Hematopoietic multipotent progenitor cell treated with erythropoietin and hydrocortisone succinate and interleukin-3 and kit ligand, for 17 days (in vitro differentiated cells): ENCODE measurements at regions not wholly inside any gene's neighbourhood (a gene's known extent, or its start where the extent isn't known, plus 50 kb on each side); places are given as distances from the start of the nearest gene placed in this dataset.
"Not testable (repeated sequence)": the region's sequence is repeated elsewhere in the genome, so short reads cannot be mapped to it uniquely, and the experiment has no call there.

ENCODE experiments used
- DNase-seq: peaks from one replicate; pipeline ENCODE4 v3.0.0-alpha.2; 2015; ENCODE audit warnings: low spot score

- DNase-seq: no peak
Observed at GRCh38 chr2:163081754-163082153, 243.2 kb upstream of the KCNH7 start.

GRCh38 chr2:163077241-163077640, 238.7 kb upstream of the KCNH7 start:
- DNase-seq: no peak

DNA sequence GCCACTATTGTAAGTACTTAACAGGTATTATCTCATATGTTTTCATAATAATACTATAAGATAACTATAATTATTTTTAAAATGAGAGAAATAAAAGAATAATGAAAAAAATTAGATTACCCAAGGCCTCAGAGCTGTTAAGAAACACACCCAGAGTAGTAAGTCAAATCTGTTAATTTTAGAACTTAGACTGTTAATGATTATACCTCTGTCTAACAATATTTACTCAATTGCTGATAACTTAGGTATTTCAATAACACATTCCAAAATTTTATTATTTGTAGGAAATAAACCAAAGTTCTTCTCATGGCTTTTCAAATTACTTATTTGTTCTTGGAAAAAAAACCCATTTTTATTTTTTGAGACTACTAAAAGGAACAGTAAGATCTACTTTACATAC, 227.5 kb upstream of the KCNH7 start:
- DNase-seq: no peak

DNA sequence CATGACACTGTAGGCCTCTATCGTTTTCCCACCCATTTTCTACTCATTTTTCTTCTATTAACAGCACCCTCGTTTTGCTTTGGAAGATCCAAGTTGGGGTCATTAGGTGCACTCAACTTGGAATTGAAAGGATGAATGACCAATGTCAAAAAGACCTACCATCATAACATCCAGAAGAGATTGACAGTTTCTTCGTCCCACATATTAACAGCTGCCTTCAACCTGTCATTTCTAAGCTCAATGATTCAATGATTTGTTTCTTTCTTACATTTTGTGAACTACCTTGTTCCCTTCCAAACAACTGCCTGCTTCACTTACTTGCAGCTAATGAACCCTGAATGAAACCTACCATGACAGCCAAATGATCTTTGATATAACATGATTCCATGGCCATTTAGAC, 224.0 kb upstream of the KCNH7 start:
- no peak for DNase-seq

DNA sequence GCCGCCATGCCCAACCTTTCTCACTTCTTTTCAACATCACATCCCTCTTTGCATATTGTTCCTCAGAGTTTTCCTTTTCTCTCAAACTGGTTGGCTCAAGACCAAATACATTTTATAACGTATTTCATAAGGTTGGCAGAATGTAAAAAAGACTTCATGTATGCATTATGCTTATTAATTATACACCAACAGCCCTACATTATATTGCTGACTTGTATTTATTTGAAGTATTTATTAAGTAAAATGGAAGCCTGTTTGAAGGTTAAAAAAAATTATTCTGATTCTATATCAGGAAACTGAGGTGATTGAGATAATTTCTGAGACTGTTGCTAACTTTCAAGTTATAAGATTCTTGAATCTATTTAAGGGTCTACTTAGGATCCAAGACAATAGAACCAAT, 208.0 kb upstream of the KCNH7 start:
- DNase-seq: no peak

- no peak for DNase-seq
Observed at GRCh38 chr2:163045830-163046229, 207.3 kb upstream of the KCNH7 start.

DNA sequence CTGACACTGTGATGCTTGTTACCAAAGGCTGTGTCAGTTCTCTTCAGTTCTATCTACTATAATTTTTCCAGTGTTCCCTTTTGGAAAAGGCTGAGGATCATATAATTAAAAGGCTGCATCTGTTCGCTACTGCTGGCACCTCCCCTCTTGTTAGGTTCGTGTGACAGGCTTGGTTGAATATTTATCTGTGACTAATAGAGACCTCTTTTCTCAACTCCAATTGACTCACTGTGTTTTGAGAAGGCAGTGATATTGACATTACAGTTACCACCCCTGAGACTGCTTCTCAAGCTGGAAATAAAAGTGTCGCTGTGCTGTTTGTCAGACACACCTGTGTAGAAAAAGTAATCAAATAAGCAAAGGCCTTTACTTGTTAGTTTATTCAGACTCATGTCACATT, 205.5 kb upstream of the KCNH7 start:
- no peak for DNase-seq

DNA sequence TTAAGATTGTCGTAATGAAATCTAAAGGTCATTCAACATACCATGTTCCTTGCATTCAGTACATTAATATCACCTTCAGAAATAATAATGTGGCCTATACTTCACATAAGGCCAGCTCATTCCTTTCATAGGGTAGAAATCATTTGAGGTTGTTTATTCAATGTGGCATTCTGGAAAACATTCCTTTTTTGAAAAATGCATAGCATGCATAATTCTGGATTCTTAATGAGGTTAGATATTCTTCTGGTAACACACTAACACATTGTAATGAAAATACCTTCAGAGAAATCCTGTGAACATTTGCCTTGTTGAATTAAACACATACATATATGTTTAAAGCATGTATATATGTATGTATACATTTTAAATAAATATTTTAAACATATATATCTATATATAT, 204.6 kb upstream of the KCNH7 start:
- no peak for DNase-seq

DNA sequence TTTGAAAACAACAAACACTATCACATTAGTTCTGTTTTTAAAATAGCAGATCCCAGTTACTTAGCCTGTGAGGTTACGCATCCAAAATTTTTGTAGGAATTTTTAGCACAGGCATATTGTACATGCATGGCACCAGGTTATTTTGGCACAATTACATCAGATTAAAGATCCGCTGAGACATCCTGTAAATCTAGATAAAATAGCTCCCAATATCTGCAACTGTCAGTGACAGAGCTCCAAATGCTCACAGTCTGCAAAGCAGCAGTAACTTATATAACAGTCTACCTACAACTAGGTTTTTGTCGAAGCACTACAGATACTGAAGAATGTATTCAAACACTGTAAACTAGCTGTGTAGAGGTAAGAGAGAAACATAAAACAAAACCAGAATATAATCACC, 200.7 kb upstream of the KCNH7 start:
- no peak for DNase-seq

GRCh38 chr2:163028807-163029206, 190.2 kb upstream of the KCNH7 start:
- DNase-seq: no peak

DNA sequence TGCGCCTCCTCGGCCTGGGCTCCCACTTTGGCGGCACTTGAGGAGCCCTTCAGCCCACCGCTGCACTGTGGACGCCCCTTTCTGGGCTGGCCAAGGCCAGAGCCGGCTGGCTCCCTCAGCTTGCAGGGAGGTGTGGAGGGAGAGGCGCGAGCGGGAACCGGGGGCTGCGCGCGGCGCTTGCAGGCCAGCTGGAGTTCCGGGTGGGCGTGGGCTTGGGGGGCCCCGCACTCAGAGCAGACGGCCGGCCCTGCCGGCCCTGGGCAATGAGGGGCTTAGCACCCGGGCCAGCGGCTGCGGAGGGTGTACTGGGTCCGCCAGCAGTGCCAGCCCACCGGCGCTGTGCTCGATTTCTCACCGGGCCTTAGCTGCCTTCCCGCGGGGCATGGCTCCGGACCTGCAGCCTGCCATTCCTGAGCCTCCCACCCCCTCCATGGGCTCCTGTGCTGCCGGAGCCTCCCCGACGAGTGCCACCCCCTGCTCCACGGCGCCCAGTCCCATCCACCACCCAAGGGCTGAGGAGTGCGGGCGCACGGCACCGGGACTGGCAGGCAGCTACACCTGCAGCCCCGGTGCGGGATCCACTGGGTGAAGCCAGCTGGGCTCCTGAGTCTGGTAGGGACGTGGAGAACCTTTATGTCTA, 187.7 kb upstream of the KCNH7 start:
- not testable (repeated sequence) for DNase-seq

GRCh38 chr2:163016882-163017281, 178.3 kb upstream of the KCNH7 start:
- not testable (repeated sequence) for DNase-seq

GRCh38 chr2:163011000-163011399, 172.4 kb upstream of the KCNH7 start:
- no peak for DNase-seq

DNA sequence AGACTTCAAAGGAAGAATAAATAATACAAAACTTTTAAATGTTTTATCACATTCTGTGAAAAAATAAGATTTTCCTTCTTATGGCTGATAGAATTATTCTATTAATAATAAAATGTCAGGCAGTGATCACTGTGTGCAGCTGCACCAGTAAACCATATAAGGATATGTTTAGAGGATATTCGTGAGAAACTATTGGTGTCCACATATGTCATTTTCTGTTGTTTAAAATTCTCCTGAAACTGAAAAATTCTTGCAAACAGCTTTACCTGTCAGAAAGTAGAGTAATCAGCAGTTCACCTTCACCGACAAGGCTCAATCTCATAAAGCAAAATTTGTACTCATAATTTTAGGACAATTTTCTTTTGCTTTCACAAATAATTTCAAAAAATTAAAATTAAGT, 170.1 kb upstream of the KCNH7 start:
- no peak for DNase-seq

DNA sequence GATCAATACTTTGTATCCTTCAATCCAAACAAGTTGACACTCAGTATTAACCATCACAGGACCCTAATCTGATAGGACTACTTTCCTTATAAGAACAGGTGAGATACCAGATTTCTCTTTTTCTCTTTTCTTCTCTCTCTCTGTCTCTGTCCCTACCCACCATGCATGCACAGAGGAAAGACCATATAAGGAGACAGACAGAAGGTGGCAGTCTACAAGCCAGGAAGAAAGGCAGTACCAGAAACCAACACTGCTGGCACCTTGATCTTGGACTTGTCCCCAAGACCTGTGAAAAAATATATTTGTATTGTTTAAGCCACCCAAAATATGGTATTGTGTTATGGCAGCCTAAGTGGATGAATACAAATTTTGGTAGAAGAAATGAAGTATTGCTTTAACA, 156.2 kb upstream of the KCNH7 start:
- DNase-seq: no peak

DNA sequence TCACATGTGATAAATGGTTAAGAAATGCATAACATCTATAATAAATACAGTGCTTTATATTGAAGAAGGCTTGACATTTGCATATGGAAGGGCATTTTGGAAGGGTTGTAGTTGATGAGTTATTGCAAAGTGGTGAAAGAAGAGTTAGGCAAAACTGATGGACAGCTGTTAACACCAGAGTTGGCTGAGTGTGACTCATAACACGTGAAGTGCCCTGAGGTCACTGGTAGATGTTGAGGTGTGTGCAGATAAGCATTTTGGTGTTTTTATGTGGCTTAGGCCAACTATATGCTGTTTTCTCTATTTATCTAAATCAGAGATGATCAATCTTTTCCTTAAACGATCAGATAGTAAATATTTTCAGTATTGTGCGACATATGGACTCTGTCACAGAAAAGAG, 154.3 kb upstream of the KCNH7 start:
- DNase-seq: no peak

DNA sequence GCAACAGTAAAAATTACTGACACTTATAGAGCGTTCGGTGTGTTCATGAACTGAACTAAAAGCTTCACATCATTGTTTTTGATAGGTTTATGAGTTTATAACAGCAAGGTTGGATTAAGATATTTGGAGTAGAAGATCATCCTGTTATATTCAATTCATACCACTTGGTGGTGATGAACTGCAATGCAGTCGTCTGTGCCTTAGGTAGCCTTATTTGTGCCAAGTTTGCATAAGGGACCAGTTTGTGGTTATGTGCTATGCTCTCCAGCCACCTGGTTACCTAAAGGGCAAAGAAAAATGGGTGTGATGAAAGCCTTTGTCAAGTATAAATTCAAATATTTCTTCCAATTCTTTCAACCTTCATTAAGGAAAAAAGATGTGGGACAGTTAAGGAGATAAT, 150.9 kb upstream of the KCNH7 start:
- no peak for DNase-seq

DNA sequence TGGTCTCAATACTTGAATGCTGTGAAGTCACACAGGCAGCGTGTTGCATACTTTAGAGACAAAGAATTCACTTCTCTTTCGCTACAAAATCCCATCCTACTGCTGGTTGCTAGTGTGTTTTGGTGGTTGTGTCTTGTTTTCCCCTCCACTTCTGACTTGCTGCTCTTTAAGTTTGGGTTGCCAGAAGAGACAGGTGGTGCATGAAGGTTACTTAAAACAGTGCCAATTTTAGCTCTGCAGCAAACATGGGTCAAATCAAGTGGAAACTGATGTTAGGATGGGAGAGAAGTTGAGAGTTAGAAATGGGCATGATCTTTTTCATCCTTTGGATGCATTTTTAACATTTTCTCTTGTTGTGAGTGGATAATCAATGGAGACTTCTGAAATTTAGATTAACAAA, 136.2 kb upstream of the KCNH7 start:
- DNase-seq: no peak

DNA sequence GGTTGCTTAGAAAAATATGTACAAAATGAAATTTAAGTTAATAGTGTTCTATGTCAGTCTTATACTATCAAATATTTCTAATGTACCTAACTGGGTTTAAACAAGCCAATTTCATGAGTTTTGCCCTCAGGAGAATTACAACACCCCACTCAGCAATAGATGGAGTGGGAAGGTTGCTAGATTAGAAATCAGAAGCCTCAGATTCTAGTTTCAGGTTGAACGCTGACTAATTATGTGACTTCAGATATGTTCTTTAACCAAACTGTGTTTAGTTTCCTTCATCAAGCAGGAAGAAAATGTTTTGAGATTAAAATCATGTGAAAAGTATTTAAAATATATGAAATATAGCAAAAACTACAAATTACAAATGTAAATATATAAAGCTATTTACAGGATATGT, 133.8 kb upstream of the KCNH7 start:
- no peak for DNase-seq

DNA sequence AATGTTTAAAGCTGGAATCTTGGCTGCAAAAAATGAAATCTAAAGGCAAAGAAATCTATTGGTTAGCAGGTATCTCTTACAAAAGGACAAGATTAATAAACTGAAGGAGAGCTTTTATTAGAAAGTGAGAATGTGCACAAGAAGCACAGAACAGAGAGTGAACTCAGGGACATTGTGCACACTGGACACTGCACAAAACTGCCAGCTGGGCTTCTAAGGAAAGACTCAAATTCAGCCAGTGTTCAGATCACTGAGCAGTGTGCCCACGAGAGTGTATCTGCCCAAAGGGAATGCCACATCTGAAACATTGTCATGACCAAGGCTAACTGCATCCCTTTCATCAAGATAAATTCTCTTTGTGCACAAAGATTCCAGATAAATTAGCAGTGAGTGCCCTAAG, 129.7 kb upstream of the KCNH7 start:
- DNase-seq: no peak

- DNase-seq: no peak
Observed at GRCh38 chr2:162967811-162968210, 129.2 kb upstream of the KCNH7 start.

DNA sequence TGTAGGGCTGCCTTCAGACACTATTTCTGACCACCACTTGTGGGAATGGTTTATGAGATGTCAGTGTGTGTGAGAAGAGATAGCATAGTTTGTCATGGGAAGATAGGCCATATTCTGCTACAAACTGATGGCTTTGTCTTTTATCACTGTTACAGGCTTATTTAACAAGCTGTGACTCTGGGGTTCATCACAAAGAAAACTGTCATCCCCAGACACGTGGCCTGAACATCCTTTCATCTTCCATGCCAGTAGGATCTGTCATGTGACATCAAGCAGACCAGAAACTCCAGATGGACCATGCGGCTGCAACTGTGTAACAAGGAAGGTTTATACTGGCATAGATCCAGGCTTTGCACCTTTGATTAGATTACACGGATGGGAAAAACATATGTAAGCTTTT, 128.6 kb upstream of the KCNH7 start:
- no peak for DNase-seq

GRCh38 chr2:162965191-162965590, 126.6 kb upstream of the KCNH7 start:
- DNase-seq: no peak

DNA sequence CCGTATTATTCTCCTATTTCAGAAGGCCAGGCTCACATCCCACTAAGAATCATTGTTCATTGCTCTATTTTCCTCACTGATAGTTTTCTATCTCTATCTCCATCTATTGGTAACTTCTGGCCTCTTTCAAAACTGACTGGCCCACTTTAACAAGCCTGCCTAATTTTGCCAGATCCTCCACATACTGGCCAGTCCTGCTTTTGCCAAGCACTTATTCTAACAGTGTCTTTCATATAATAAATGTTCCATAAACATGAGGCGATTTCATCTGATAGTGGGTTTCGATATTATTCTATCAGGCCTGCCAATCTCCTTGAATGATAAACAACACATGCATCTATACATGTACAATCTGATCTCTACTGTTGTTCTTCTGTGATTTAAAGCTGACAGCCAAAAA, 125.9 kb upstream of the KCNH7 start:
- DNase-seq: no peak

DNA sequence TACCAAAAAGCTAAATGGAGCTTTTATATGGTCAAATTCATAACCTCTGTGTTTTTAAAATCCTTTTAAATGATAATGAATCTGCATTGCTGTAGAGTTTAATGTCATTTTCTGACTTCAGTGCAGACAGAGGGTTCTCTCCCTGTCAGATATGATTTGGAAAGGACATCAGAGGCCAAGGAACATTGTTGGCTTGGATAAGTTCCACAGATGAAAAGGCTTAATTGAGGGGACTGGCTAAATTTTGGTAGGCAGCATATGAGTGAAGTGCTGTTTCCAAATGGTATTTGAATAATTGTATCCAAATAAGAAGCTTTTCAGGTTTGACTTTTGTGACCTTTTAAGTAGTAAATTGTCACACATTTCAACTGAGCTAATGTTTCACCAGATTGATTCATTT, 124.6 kb upstream of the KCNH7 start:
- no peak for DNase-seq
